Sigmoid colon (tissue), 3 donors: ENCODE measurements at regions not wholly inside any gene's neighbourhood (a gene's known extent, or its start where the extent isn't known, plus 50 kb on each side); places are given as distances from the start of the nearest gene placed in this dataset.

Experiments
- POLR2A ChIP-seq, 2 donors: fragments of 450-650 bp; IDR thresholded peaks; one replicate each; pipeline ENCODE4 v1.6.1; 2016; ENCODE audit warnings: antibody characterized with exemption in 2 of 2, mild to moderate bottlenecking in 2 of 2, moderate library complexity in 2 of 2
- TF ChIP-seq, protein P1 (sequence below), 4 experiments: fragments of 450-650 bp in 3 of 4; fragments of 200-600 bp in 1 of 4; IDR thresholded peaks; one replicate each; pipeline ENCODE4 v1.5.1; 2016 to 2019; ENCODE audit warnings: antibody characterized with exemption in 4 of 4, mild to moderate bottlenecking in 3 of 4, moderate library complexity in 2 of 4

- TF ChIP-seq, protein P1, sequence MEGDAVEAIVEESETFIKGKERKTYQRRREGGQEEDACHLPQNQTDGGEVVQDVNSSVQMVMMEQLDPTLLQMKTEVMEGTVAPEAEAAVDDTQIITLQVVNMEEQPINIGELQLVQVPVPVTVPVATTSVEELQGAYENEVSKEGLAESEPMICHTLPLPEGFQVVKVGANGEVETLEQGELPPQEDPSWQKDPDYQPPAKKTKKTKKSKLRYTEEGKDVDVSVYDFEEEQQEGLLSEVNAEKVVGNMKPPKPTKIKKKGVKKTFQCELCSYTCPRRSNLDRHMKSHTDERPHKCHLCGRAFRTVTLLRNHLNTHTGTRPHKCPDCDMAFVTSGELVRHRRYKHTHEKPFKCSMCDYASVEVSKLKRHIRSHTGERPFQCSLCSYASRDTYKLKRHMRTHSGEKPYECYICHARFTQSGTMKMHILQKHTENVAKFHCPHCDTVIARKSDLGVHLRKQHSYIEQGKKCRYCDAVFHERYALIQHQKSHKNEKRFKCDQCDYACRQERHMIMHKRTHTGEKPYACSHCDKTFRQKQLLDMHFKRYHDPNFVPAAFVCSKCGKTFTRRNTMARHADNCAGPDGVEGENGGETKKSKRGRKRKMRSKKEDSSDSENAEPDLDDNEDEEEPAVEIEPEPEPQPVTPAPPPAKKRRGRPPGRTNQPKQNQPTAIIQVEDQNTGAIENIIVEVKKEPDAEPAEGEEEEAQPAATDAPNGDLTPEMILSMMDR (IDR thresholded peaks at IDR 0.05), result no peak
- no peak for TF ChIP-seq POLR2A (IDR thresholded peaks at IDR 0.05)
These were observed 94.0 kb upstream of the NAP1L1 start for GRCh38 chr12:76178452-76178851.
